ENCODE measurements at regions not wholly inside any gene's neighbourhood (a gene's known extent, or its start where the extent isn't known, plus 50 kb on each side); places are given as distances from the start of the nearest gene placed in this dataset.
A peak's percentile ranks its signal among the peaks of the same experiment; 100 is the strongest.

- no peak for TF ChIP-seq CTCF (IDR thresholded peaks at IDR 0.05)
- Histone ChIP-seq H3K36me3 (no peaks in the 10 kb centered on the region), H3K27me3 (no peaks in the 10 kb centered on the region), H3K27ac (no peak overlapping the region), H3K4me1 (peaks cover 0 to 16% (median 0%) of the 10 kb centered on the region in 9 donors), H3K4me3 (no peak overlapping the region), H3K9me3 (peaks cover 0 to 13% (median 0%) of the 10 kb centered on the region in 11 donors)
- WGBS, 2 donors, result 19 to 22% methylated on average over 2 of the region's 2 CpGs
- intact Hi-C loops (cut with DNase I), result no loop called here
- DNase-seq (no peak), ATAC-seq (peak in 1 of 8 donors; percentile 27)
These were observed 709.3 kb downstream of the SLC4A3 start for GRCh38 chr2:220336771-220337170.

GRCh38 chr2:220337611-220338440 is 710.4 kb downstream of the SLC4A3 start:
- no peak for ATAC-seq
- Histone ChIP-seq H3K36me3 (no peaks in the 10 kb centered on the region), H3K4me3 (no peak overlapping the region), H3K27me3 (no peaks in the 10 kb centered on the region), H3K4me1 (peaks cover 0 to 16% (median 0%) of the 10 kb centered on the region in 9 donors), H3K27ac (no peak overlapping the region), H3K9me3 (peaks cover 0 to 4% (median 0%) of the 10 kb centered on the region in 11 donors)
- TF ChIP-seq CTCF (IDR thresholded peaks at IDR 0.05), result no peak
- DNase-seq, result no peak
- intact Hi-C loops (cut with DNase I), result no loop called here
- WGBS, 2 donors, result 75 to 79% methylated on average over 2 of the region's 2 CpGs

GRCh38 chr2:220341014-220341413 is 713.6 kb downstream of the SLC4A3 start:
- no peaks in the 10 kb centered on the region for H3K9me3 ChIP-seq
- no peaks in the 10 kb centered on the region for H3K27me3 ChIP-seq
- no peak overlapping the region for H3K27ac ChIP-seq
- 50 to 54% methylated on average over 3 of the region's 3 CpGs for WGBS, 2 donors
- no peak for ATAC-seq
- no peak for TF ChIP-seq CTCF (IDR thresholded peaks at IDR 0.05)
- DNase-seq, result no peak
- no peak overlapping the region for H3K4me3 ChIP-seq
- peaks cover 0 to 16% (median 0%) of the 10 kb centered on the region in 9 donors for H3K4me1 ChIP-seq
- intact Hi-C loops (cut with DNase I), result no loop called here
- H3K36me3 ChIP-seq, result no peaks in the 10 kb centered on the region

- no peak overlapping the region for H3K27ac ChIP-seq
- no peaks in the 10 kb centered on the region for H3K27me3 ChIP-seq
- WGBS, 2 donors, result 72 to 73% methylated on average over 1 of the region's 1 CpG
- no peaks in the 10 kb centered on the region for H3K36me3 ChIP-seq
- ATAC-seq (no peak), DNase-seq (no peak)
- no peak overlapping the region for H3K4me3 ChIP-seq
- TF ChIP-seq CTCF (IDR thresholded peaks at IDR 0.05), result no peak
- intact Hi-C loops (cut with DNase I), result no loop called here
- H3K4me1 ChIP-seq, result no peaks in the 10 kb centered on the region
- H3K9me3 ChIP-seq, result no peaks in the 10 kb centered on the region
These were observed 719.5 kb downstream of the SLC4A3 start for GRCh38 chr2:220346919-220347318.

Data from heart right ventricle (tissue), 16 donors.